ENCODE measurements at regions not wholly inside any gene's neighbourhood (a gene's known extent, or its start where the extent isn't known, plus 50 kb on each side); places are given as distances from the start of the nearest gene placed in this dataset.

DNA sequence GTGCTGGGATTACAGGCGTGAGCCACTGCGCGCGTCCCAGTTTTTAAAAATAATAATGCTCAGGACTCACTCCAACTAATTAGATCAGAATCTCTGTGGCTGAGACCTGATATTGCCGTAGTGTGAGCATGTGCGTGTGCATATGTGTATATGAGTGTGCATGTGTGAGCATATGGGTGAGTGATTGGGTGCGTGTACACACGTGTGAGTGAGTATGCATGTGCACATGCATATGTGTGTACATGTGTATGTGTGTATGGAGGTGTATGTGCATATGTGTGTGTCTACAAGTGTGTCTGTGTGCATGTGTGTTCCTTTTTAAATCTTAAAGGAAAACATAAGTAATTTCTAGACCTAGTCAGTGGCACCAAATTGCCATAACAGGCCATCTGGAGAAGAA is 54.8 kb upstream of the CKS2 start:
- Mint-ChIP-seq H3K4me1 (ENCODE audit: low read depth, unreplicated experiment) (no peaks in the 10 kb centered on the region), H3K4me3 (ENCODE audit: unreplicated experiment) (no peak overlapping the region), H3K9me3 (ENCODE audit: unreplicated experiment) (peaks cover 3% of the 10 kb centered on the region), H3K36me3 (ENCODE audit: low read depth, unreplicated experiment) (no peaks in the 10 kb centered on the region), H3K27ac (ENCODE audit: unreplicated experiment) (no peak overlapping the region), H3K27me3 (ENCODE audit: low read depth, unreplicated experiment) (no peaks in the 10 kb centered on the region)
- Histone ChIP-seq H3K27ac (ENCODE audit: low read depth, low read length) (no peak overlapping the region), H3K4me2 (ENCODE audit: low read length) (no peak overlapping the region), H3K36me3 (ENCODE audit: insufficient read depth, low read length) (no peaks in the 10 kb centered on the region), H3K9me3 (ENCODE audit: insufficient read depth, low read depth, low read length) (peaks cover 12% of the 10 kb centered on the region), H3K9ac (ENCODE audit: low read length) (no peak overlapping the region), H3K4me3 (ENCODE audit: insufficient read depth, low read depth, low read length) (no peak overlapping the region), H3K4me1 (ENCODE audit: insufficient read depth, low read length) (no peaks in the 10 kb centered on the region), H2AFZ (ENCODE audit: low read depth, low read length) (no peak overlapping the region), H3K79me2 (ENCODE audit: insufficient read depth, low read length) (no peaks in the 10 kb centered on the region), H4K20me1 (ENCODE audit: insufficient read depth, low read length) (no peaks in the 10 kb centered on the region), H3K27me3 (ENCODE audit: insufficient read depth, low read length) (peaks cover 2% of the 10 kb centered on the region)
- DNase-seq (ENCODE audit: low read depth) (no peak), FAIRE-seq (no peak)
- TF ChIP-seq, protein P1, sequence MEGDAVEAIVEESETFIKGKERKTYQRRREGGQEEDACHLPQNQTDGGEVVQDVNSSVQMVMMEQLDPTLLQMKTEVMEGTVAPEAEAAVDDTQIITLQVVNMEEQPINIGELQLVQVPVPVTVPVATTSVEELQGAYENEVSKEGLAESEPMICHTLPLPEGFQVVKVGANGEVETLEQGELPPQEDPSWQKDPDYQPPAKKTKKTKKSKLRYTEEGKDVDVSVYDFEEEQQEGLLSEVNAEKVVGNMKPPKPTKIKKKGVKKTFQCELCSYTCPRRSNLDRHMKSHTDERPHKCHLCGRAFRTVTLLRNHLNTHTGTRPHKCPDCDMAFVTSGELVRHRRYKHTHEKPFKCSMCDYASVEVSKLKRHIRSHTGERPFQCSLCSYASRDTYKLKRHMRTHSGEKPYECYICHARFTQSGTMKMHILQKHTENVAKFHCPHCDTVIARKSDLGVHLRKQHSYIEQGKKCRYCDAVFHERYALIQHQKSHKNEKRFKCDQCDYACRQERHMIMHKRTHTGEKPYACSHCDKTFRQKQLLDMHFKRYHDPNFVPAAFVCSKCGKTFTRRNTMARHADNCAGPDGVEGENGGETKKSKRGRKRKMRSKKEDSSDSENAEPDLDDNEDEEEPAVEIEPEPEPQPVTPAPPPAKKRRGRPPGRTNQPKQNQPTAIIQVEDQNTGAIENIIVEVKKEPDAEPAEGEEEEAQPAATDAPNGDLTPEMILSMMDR (IDR thresholded peaks at IDR 0.05; ENCODE audit: insufficient read depth, low read depth, low read length) = no peak
- no peak for TF ChIP-seq EZH2 (IDR thresholded peaks at IDR 0.05; ENCODE audit: insufficient read depth, low read length)

DNA sequence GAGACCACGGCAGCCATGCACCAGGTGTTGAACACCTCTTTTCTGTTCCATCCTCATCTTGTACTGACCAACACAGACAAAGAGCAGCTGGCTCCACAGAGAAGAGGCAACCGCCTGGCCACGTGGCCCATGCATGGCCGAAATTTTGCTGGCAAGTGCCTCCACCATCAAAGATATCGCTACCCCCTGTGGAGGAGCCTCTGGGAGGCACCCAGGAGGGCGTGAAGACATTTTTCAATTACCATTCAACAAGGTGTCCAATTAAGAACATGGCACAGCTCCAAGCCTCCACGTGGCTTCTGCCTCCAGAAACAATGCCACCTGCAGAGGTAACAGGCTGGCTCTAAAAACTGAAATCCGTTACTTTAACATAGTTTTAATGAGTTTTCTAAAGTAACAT is 54.4 kb upstream of the CKS2 start:
- DNase-seq (ENCODE audit: low read depth) = no peak
- Histone ChIP-seq H3K27ac (ENCODE audit: low read depth, low read length) (no peak overlapping the region), H3K79me2 (ENCODE audit: insufficient read depth, low read length) (no peaks in the 10 kb centered on the region), H3K36me3 (ENCODE audit: insufficient read depth, low read length) (no peaks in the 10 kb centered on the region), H4K20me1 (ENCODE audit: insufficient read depth, low read length) (no peaks in the 10 kb centered on the region), H3K9me3 (ENCODE audit: insufficient read depth, low read depth, low read length) (peaks cover 10% of the 10 kb centered on the region), H3K27me3 (ENCODE audit: insufficient read depth, low read length) (no peaks in the 10 kb centered on the region), H2AFZ (ENCODE audit: low read depth, low read length) (no peak overlapping the region), H3K4me1 (ENCODE audit: insufficient read depth, low read length) (no peaks in the 10 kb centered on the region), H3K4me2 (ENCODE audit: low read length) (no peak overlapping the region), H3K9ac (ENCODE audit: low read length) (no peak overlapping the region), H3K4me3 (ENCODE audit: insufficient read depth, low read depth, low read length) (no peak overlapping the region)
- Mint-ChIP-seq H3K4me3 (ENCODE audit: unreplicated experiment) (no peak overlapping the region), H3K4me1 (ENCODE audit: low read depth, unreplicated experiment) (no peaks in the 10 kb centered on the region), H3K27ac (ENCODE audit: unreplicated experiment) (no peak overlapping the region), H3K9me3 (ENCODE audit: unreplicated experiment) (peaks cover 3% of the 10 kb centered on the region), H3K36me3 (ENCODE audit: low read depth, unreplicated experiment) (no peaks in the 10 kb centered on the region), H3K27me3 (ENCODE audit: low read depth, unreplicated experiment) (no peaks in the 10 kb centered on the region)
- FAIRE-seq = no peak
- TF ChIP-seq EZH2 (IDR thresholded peaks at IDR 0.05; ENCODE audit: insufficient read depth, low read length) = no peak
- TF ChIP-seq, protein P1 (IDR thresholded peaks at IDR 0.05; ENCODE audit: insufficient read depth, low read depth, low read length) = no peak

DNA sequence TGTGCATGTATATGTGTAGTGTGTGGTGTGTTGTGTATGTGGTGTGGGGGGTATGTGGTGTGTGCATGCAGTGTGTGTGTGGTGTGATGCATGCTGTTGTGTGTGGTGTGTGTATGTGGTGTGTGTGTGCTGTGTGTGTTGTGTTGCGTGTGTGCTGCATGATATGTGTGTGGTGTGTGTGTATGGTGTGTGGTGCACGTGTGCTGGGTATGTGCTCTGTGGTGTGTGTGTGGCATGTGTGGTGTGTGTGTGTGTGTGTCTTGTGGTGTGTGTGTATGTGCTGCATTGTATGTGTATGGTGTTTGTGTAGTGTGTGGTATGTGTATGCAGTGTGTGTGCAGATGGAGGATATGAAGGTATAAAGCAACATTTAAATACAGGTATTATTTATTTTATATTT is 50.5 kb upstream of the CKS2 start:
- H3K27me3 ChIP-seq (ENCODE audit: insufficient read depth, low read length) = no peaks in the 10 kb centered on the region

More for the DNA sequence above, 50.5 kb upstream of the CKS2 start:
- FAIRE-seq (no peak), DNase-seq (ENCODE audit: low read depth) (no peak)
- no peaks in the 10 kb centered on the region for H3K79me2 ChIP-seq (ENCODE audit: insufficient read depth, low read length)
- no peak for TF ChIP-seq EZH2 (IDR thresholded peaks at IDR 0.05; ENCODE audit: insufficient read depth, low read length)
- Mint-ChIP-seq H3K27ac (ENCODE audit: unreplicated experiment) (no peak overlapping the region), H3K9me3 (ENCODE audit: unreplicated experiment) (peaks cover 5% of the 10 kb centered on the region), H3K27me3 (ENCODE audit: low read depth, unreplicated experiment) (no peaks in the 10 kb centered on the region), H3K4me3 (ENCODE audit: unreplicated experiment) (no peak overlapping the region), H3K4me1 (ENCODE audit: low read depth, unreplicated experiment) (no peaks in the 10 kb centered on the region), H3K36me3 (ENCODE audit: low read depth, unreplicated experiment) (no peaks in the 10 kb centered on the region)
- H4K20me1 ChIP-seq (ENCODE audit: insufficient read depth, low read length) = no peaks in the 10 kb centered on the region
- H3K4me1 ChIP-seq (ENCODE audit: insufficient read depth, low read length) = no peaks in the 10 kb centered on the region
- no peak overlapping the region for H3K4me3 ChIP-seq (ENCODE audit: insufficient read depth, low read depth, low read length)
- no peak overlapping the region for H3K27ac ChIP-seq (ENCODE audit: low read depth, low read length)
- no peaks in the 10 kb centered on the region for H3K9me3 ChIP-seq (ENCODE audit: insufficient read depth, low read depth, low read length)
- no peak overlapping the region for H3K9ac ChIP-seq (ENCODE audit: low read length)
- no peak overlapping the region for H3K4me2 ChIP-seq (ENCODE audit: low read length)
- H2AFZ ChIP-seq (ENCODE audit: low read depth, low read length) = no peak overlapping the region
- no peaks in the 10 kb centered on the region for H3K36me3 ChIP-seq (ENCODE audit: insufficient read depth, low read length)
